Activated B cell treated with CpG ODN at 0.5 μM for 24 hours (primary cell): ENCODE measurements at regions not wholly inside any gene's neighbourhood (a gene's known extent, or its start where the extent isn't known, plus 50 kb on each side); places are given as distances from the start of the nearest gene placed in this dataset.
"Not testable (repeated sequence)": the region's sequence is repeated elsewhere in the genome, so short reads cannot be mapped to it uniquely, and the experiment has no call there.

Source experiments
- ATAC-seq: fragments of 200-7000 bp; cut with Tn5 transposase; one replicate; pipeline ENCODE4 v1.10.0; 2021; ENCODE audit warnings: low read depth, mild to moderate bottlenecking, moderate library complexity
- CTCF ChIA-PET: fragments of 350-600 bp; sonication (Branson Sonifier 250); formaldehyde crosslinking; loops from one replicate; lab custom pipeline; 2021; ENCODE audit warnings: antibody characterized with exemption; lab: Charles Lee
- POLR2A ChIA-PET: fragments of 350-600 bp; sonication (Branson Sonifier 250); formaldehyde crosslinking; loops from one replicate; lab custom pipeline; 2021; ENCODE audit warnings: antibody characterized with exemption; lab: Charles Lee
- DNase-seq: peaks from one replicate; pipeline ENCODE4 v3.0.0; 2022
- H3K27ac Mint-ChIP-seq: one replicate; pipeline ENCODE4 v1.8.0; 2020; ENCODE audit warnings: mixed read lengths
- H3K27me3 Mint-ChIP-seq: one replicate; pipeline ENCODE4 v1.8.0; 2021; ENCODE audit warnings: mixed read lengths
- H3K36me3 Mint-ChIP-seq: one replicate; pipeline ENCODE4 v1.8.0; 2021; ENCODE audit warnings: low read depth, mixed read lengths
- H3K4me1 Mint-ChIP-seq: one replicate; pipeline ENCODE4 v1.8.0; 2021; ENCODE audit warnings: mixed read lengths
- H3K4me3 Mint-ChIP-seq: one replicate; pipeline ENCODE4 v1.8.0; 2020; ENCODE audit warnings: mild to moderate bottlenecking, mixed read lengths
- H3K9me3 Mint-ChIP-seq: one replicate; pipeline ENCODE4 v1.8.0; 2020; ENCODE audit warnings: mixed read lengths
- intact Hi-C: fragments of 100-400 bp; cut with micrococcal nuclease; formaldehyde crosslinking; loops from one replicate; pipeline ENCODE4 v1.15.1; 2024
- TF ChIP-seq, protein P1 (sequence below): fragments of 200-600 bp; IDR thresholded peaks from one replicate; pipeline ENCODE4 v1.8.0; 2022; ENCODE audit warnings: antibody characterized with exemption, mild to moderate bottlenecking

- ATAC-seq (peak; percentile 57), DNase-seq (no peak)
- ChIA-PET POLR2A (interaction anchor here (0.5 to 3.3 kb wide), 19 partner anchors 8 to 284 kb away, joined by 3 to 72 read pairs (median 5); partner anchors contain the start of gene NEDD9), CTCF (interaction anchor here (1.0 to 3.6 kb wide), 5 partner anchors 21 to 288 kb away, joined by 3 to 34 read pairs (median 5); no protein-coding TSS in a partner anchor)
- H3K27me3 Mint-ChIP-seq: no peaks in the 10 kb centered on the region
- no peaks in the 10 kb centered on the region for H3K36me3 Mint-ChIP-seq
- peaks cover 82% of the 10 kb centered on the region for H3K4me1 Mint-ChIP-seq
- TF ChIP-seq, protein P1, sequence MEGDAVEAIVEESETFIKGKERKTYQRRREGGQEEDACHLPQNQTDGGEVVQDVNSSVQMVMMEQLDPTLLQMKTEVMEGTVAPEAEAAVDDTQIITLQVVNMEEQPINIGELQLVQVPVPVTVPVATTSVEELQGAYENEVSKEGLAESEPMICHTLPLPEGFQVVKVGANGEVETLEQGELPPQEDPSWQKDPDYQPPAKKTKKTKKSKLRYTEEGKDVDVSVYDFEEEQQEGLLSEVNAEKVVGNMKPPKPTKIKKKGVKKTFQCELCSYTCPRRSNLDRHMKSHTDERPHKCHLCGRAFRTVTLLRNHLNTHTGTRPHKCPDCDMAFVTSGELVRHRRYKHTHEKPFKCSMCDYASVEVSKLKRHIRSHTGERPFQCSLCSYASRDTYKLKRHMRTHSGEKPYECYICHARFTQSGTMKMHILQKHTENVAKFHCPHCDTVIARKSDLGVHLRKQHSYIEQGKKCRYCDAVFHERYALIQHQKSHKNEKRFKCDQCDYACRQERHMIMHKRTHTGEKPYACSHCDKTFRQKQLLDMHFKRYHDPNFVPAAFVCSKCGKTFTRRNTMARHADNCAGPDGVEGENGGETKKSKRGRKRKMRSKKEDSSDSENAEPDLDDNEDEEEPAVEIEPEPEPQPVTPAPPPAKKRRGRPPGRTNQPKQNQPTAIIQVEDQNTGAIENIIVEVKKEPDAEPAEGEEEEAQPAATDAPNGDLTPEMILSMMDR: no peak
- intact Hi-C loops: loop anchor here (1.0 to 5.0 kb wide), 3 partner anchors 11 to 47 kb away; no protein-coding TSS in a partner anchor
- H3K4me3 Mint-ChIP-seq: peak overlapping the region; percentile 59
- H3K9me3 Mint-ChIP-seq: peaks cover 3% of the 10 kb centered on the region
- peak overlapping the region; percentile 96 for H3K27ac Mint-ChIP-seq
Measured at GRCh38 chr6:11459079-11459610, 78.4 kb upstream of the TMEM170B start.

- ChIA-PET CTCF (interaction anchor here (1.0 to 3.6 kb wide), 4 partner anchors 20 to 287 kb away, joined by 3 to 34 read pairs (median 6); no protein-coding TSS in a partner anchor), POLR2A (interaction anchor here (0.6 to 3.3 kb wide), 13 partner anchors 9 to 181 kb away, joined by 3 to 72 read pairs (median 5); no protein-coding TSS in a partner anchor)
- intact Hi-C loops: loop anchor here (2.0 to 5.0 kb wide), 2 partner anchors 14 to 46 kb away; no protein-coding TSS in a partner anchor
- H3K4me3 Mint-ChIP-seq: no peak overlapping the region
- DNase-seq (no peak), ATAC-seq (no peak)
- no peaks in the 10 kb centered on the region for H3K27me3 Mint-ChIP-seq
- TF ChIP-seq, protein P1: no peak
- H3K9me3 Mint-ChIP-seq: peaks cover 3% of the 10 kb centered on the region
- peaks cover 83% of the 10 kb centered on the region for H3K4me1 Mint-ChIP-seq
- H3K36me3 Mint-ChIP-seq: no peaks in the 10 kb centered on the region
- H3K27ac Mint-ChIP-seq: peak overlapping the region; percentile 70
Measured at GRCh38 chr6:11458509-11458908, 79.0 kb upstream of the TMEM170B start.

DNA sequence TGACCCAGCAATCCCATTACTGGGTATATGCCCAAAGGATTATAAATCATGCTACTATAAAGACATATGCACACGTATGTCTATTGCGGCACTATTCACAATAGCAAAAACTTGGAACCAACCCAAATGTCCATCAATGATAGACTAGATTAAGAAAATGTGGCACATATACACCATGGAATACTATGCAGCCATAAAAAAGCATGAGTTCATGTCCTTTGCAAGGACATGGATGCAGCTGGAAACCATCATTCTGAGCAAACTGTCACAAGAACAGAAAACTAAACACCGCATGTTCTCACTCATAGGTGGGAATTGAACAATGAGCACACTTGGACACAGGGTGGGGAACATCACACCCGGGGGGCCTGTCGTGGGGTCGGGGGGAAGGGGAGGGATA, 80.1 kb upstream of the TMEM170B start:
- peaks cover 79% of the 10 kb centered on the region for H3K4me1 Mint-ChIP-seq
- H3K27me3 Mint-ChIP-seq, DNase-seq, ATAC-seq, H3K9me3 Mint-ChIP-seq, CTCF ChIA-PET, H3K36me3 Mint-ChIP-seq, H3K4me3 Mint-ChIP-seq, POLR2A ChIA-PET: not testable (repeated sequence)
- intact Hi-C loops: loop anchor here (5.0 kb wide), 1 partner anchor 45 kb away; no protein-coding TSS in a partner anchor
- peak overlapping the region; percentile 41 for H3K27ac Mint-ChIP-seq

- H3K27me3 Mint-ChIP-seq, DNase-seq, intact Hi-C loops, ATAC-seq, H3K27ac Mint-ChIP-seq, H3K4me3 Mint-ChIP-seq, H3K36me3 Mint-ChIP-seq, H3K9me3 Mint-ChIP-seq: not testable (repeated sequence)
- H3K4me1 Mint-ChIP-seq: peaks cover 59% of the 10 kb centered on the region
- CTCF ChIA-PET: interaction anchor here (0.7 kb wide), 1 partner anchor 39 kb away, joined by 3 read pairs; no protein-coding TSS in a partner anchor
- POLR2A ChIA-PET: interaction anchor here (1.3 kb wide), 1 partner anchor 9 kb away, joined by 3 read pairs; no protein-coding TSS in a partner anchor
Measured at GRCh38 chr6:11452106-11452505, 85.4 kb upstream of the TMEM170B start.

DNA sequence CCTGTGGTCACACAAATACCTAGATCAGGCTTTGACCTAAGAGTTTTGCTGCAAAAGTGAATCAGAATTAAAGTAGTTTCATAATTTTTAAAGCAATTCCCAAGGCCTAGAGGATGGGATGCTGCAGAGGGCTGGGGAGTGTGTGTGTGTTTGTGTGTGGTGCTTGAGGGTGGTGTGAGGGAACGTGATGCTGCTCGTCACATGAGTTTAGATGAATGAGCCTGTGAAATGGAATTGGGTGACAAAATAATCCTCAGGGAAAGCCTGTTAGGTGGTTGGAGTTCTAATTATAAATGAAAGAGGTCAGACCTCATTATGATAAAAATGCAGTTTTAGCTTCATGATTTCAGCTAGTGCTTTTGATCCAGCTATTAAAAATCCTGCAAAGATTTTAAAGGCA, 87.5 kb upstream of the TMEM170B start:
- H3K4me3 Mint-ChIP-seq: no peak overlapping the region
- peaks cover 2% of the 10 kb centered on the region for H3K36me3 Mint-ChIP-seq
- H3K4me1 Mint-ChIP-seq: peaks cover 57% of the 10 kb centered on the region
- DNase-seq (no peak), ATAC-seq (no peak)
- intact Hi-C loops: no loop called here
- ChIA-PET CTCF (no interaction called here), POLR2A (no interaction called here)
- peaks cover 5% of the 10 kb centered on the region for H3K9me3 Mint-ChIP-seq
- no peak overlapping the region for H3K27ac Mint-ChIP-seq
- TF ChIP-seq, protein P1: no peak
- no peaks in the 10 kb centered on the region for H3K27me3 Mint-ChIP-seq

GRCh38 chr6:11449408-11449807, 88.1 kb upstream of the TMEM170B start:
- CTCF ChIA-PET: no interaction called here
- peaks cover 2% of the 10 kb centered on the region for H3K36me3 Mint-ChIP-seq
- TF ChIP-seq, protein P1: no peak
- peaks cover 5% of the 10 kb centered on the region for H3K9me3 Mint-ChIP-seq
- intact Hi-C loops: no loop called here
- H3K4me1 Mint-ChIP-seq: peaks cover 58% of the 10 kb centered on the region
- DNase-seq: no peak
- POLR2A ChIA-PET: interaction anchor here (2.4 kb wide), 1 partner anchor 10 kb away, joined by 9 read pairs; no protein-coding TSS in a partner anchor
- no peak overlapping the region for H3K27ac Mint-ChIP-seq
- ATAC-seq: no peak
- no peak overlapping the region for H3K4me3 Mint-ChIP-seq
- H3K27me3 Mint-ChIP-seq: no peaks in the 10 kb centered on the region
